HEK293 (cell line): ENCODE measurements at regions not wholly inside any gene's neighbourhood (a gene's known extent, or its start where the extent isn't known, plus 50 kb on each side); places are given as distances from the start of the nearest gene placed in this dataset.

Experiments used
- CTCF ChIA-PET: fragments of 350-600 bp; formaldehyde crosslinking; extraction: SDS; loops from one replicate; lab custom pipeline; 2021; ENCODE audit warnings: antibody characterized with exemption; lab: Yijun Ruan, JAX
- POLR2A ChIA-PET: fragments of 300-600 bp; formaldehyde crosslinking; extraction: SDS; loops from one replicate; lab custom pipeline; 2020; ENCODE audit warnings: antibody characterized with exemption, inconsistent platforms; lab: Yijun Ruan, JAX
- H3K27ac ChIP-seq: fragments of 200-500 bp; sonication (Bioruptor generic); 2 replicates; pipeline ENCODE4 v1.5.1; 2014; ENCODE audit warnings: low read depth, low read length, control low read depth, inconsistent platforms; ENCODE audit errors: extremely low read depth
- H3K36me3 ChIP-seq, 2 experiments: fragments of 200-500 bp in 1 of 2; sonication (Bioruptor generic) in 1 of 2; 1 replicate in 1 of 2; 2 replicates in 1 of 2; pipeline ENCODE4 v1.5.1; 2014 to 2017; ENCODE audit warnings: inconsistent platforms in 2 of 2, low read length in 2 of 2; ENCODE audit not compliant: control insufficient read depth in 2 of 2, insufficient read depth in 1 of 2
- H3K4me1 ChIP-seq: fragments of 200-500 bp; sonication (Bioruptor generic); 2 replicates; pipeline ENCODE4 v1.5.1; 2014; ENCODE audit warnings: mild to moderate bottlenecking, low read length, inconsistent platforms; ENCODE audit not compliant: control insufficient read depth, insufficient read depth
- H3K4me3 ChIP-seq: 2 replicates; pipeline ENCODE4 v1.5.1; 2011; ENCODE audit warnings: low read depth, mild to moderate bottlenecking, control low read depth, low read length, moderate library complexity
- H3K9me3 ChIP-seq: fragments of 200-500 bp; sonication (Bioruptor generic); 2 replicates; pipeline ENCODE4 v1.5.1; 2014; ENCODE audit warnings: low read depth, low read length, inconsistent platforms; ENCODE audit not compliant: control insufficient read depth, insufficient read depth
- ELK4 ChIP-seq: IDR thresholded peaks from 2 replicates; pipeline ENCODE4 v1.6.1; 2011; ENCODE audit warnings: mild to moderate bottlenecking, low read depth, low read length, borderline replicate concordance
- KLF7 ChIP-seq: fragments of 450-650 bp; formaldehyde crosslinking; IDR thresholded peaks from 2 replicates; pipeline ENCODE4 v1.5.1; 2016; ENCODE audit warnings: missing biosample characterization, missing genetic modification characterization, borderline replicate concordance
- OSR2 ChIP-seq: fragments of 450-650 bp; formaldehyde crosslinking; IDR thresholded peaks from 2 replicates; pipeline ENCODE4 v1.5.1; 2016; ENCODE audit warnings: missing biosample characterization, missing genetic modification characterization
- SALL2 ChIP-seq: fragments of 450-650 bp; formaldehyde crosslinking; IDR thresholded peaks from 2 replicates; pipeline ENCODE4 v1.5.0; 2017; ENCODE audit warnings: missing biosample characterization, mild to moderate bottlenecking, missing genetic modification characterization, borderline replicate concordance
- SCRT2 ChIP-seq: fragments of 450-650 bp; formaldehyde crosslinking; IDR thresholded peaks from 2 replicates; pipeline ENCODE4 v1.5.1; 2016; ENCODE audit warnings: missing biosample characterization, missing genetic modification characterization
- ZBTB1 ChIP-seq: fragments of 450-650 bp; formaldehyde crosslinking; IDR thresholded peaks from 2 replicates; pipeline ENCODE4 v1.5.1; 2016; ENCODE audit warnings: missing biosample characterization, missing genetic modification characterization
- ZBTB49 ChIP-seq: fragments of 450-650 bp; formaldehyde crosslinking; IDR thresholded peaks from 2 replicates; pipeline ENCODE4 v1.5.1; 2016; ENCODE audit warnings: missing biosample characterization, missing genetic modification characterization, low read depth
- ZIC2 ChIP-seq: fragments of 450-650 bp; formaldehyde crosslinking; IDR thresholded peaks from 2 replicates; pipeline ENCODE4 v1.5.1; 2016; ENCODE audit warnings: missing biosample characterization, missing genetic modification characterization
- ZNF10 ChIP-seq: fragments of 450-650 bp; formaldehyde crosslinking; IDR thresholded peaks from 2 replicates; pipeline ENCODE4 v1.5.1; 2017; ENCODE audit warnings: missing biosample characterization, missing genetic modification characterization
- ZNF138 ChIP-seq: fragments of 450-650 bp; formaldehyde crosslinking; IDR thresholded peaks from 2 replicates; pipeline ENCODE4 v1.5.1; 2016; ENCODE audit warnings: missing biosample characterization, missing genetic modification characterization, borderline replicate concordance
- ZNF2 ChIP-seq: fragments of 450-650 bp; formaldehyde crosslinking; IDR thresholded peaks from 2 replicates; pipeline ENCODE4 v1.5.1; 2016; ENCODE audit warnings: missing biosample characterization, missing genetic modification characterization
- ZNF23 ChIP-seq: fragments of 450-650 bp; formaldehyde crosslinking; IDR thresholded peaks from 2 replicates; pipeline ENCODE4 v1.5.1; 2016; ENCODE audit warnings: missing biosample characterization, missing genetic modification characterization, borderline replicate concordance
- ZNF280C ChIP-seq: fragments of 450-650 bp; formaldehyde crosslinking; IDR thresholded peaks from 2 replicates; pipeline ENCODE4 v1.5.1; 2016; ENCODE audit warnings: missing biosample characterization, missing genetic modification characterization
- ZNF350 ChIP-seq: fragments of 450-650 bp; formaldehyde crosslinking; IDR thresholded peaks from 2 replicates; pipeline ENCODE4 v1.5.0; 2017; ENCODE audit warnings: missing biosample characterization, mild to moderate bottlenecking, missing genetic modification characterization
- ZNF37A ChIP-seq: fragments of 450-650 bp; IDR thresholded peaks from 2 replicates; pipeline ENCODE4 v1.5.1; 2018; ENCODE audit warnings: missing biosample characterization, missing genetic modification characterization
- ZNF433 ChIP-seq: fragments of 450-650 bp; formaldehyde crosslinking; IDR thresholded peaks from 2 replicates; pipeline ENCODE4 v1.5.1; 2016; ENCODE audit warnings: missing biosample characterization, missing genetic modification characterization, low read depth
- ZNF658 ChIP-seq: fragments of 450-650 bp; formaldehyde crosslinking; IDR thresholded peaks from 2 replicates; pipeline ENCODE4; 2016; ENCODE audit warnings: missing biosample characterization, missing genetic modification characterization
- ZNF670 ChIP-seq: fragments of 450-650 bp; formaldehyde crosslinking; IDR thresholded peaks from 2 replicates; pipeline ENCODE4 v1.5.1; 2016; ENCODE audit warnings: missing biosample characterization, missing genetic modification characterization, low read depth
- ZNF76 ChIP-seq: fragments of 450-650 bp; formaldehyde crosslinking; IDR thresholded peaks from 2 replicates; pipeline ENCODE4; 2016; ENCODE audit warnings: low read depth, missing biosample characterization, missing genetic modification characterization, borderline replicate concordance
- ZSCAN5A ChIP-seq: fragments of 450-650 bp; formaldehyde crosslinking; IDR thresholded peaks from 2 replicates; pipeline ENCODE4 v1.5.1; 2016; ENCODE audit warnings: missing biosample characterization, missing genetic modification characterization

GRCh38 chr2:523698-524270, 153.4 kb downstream of the TMEM18 start (continued):
- no peak for TF ChIP-seq ZNF280C (tag by site-specific recombination)
- no peak for TF ChIP-seq SCRT2 (tag by site-specific recombination)
- no peak for TF ChIP-seq ZNF138
- no peak for TF ChIP-seq ELK4
- no peak for TF ChIP-seq ZNF2 (tag by site-specific recombination)
- no peak for TF ChIP-seq ZNF76 (tag by site-specific recombination)
- no peak for TF ChIP-seq OSR2
- TF ChIP-seq ZNF658: no peak
- TF ChIP-seq, all 188 proteins: peak for 0

GRCh38 chr2:522776-523175, 154.4 kb downstream of the TMEM18 start:
- Histone ChIP-seq H3K36me3 (no peaks in the 10 kb centered on the region), H3K4me3 (no peak overlapping the region), H3K4me1 (no peaks in the 10 kb centered on the region), H3K27ac (no peak overlapping the region), H3K9me3 (no peaks in the 10 kb centered on the region)
- TF ChIP-seq ZBTB49 (tag by site-specific recombination) (no peak), ZNF37A (tag by site-specific recombination) (no peak), ZNF23 (tag by site-specific recombination) (no peak), ZBTB1 (tag by site-specific recombination) (no peak), KLF7 (no peak), SALL2 (tag by site-specific recombination) (no peak), ZNF433 (no peak), ZNF10 (tag by site-specific recombination) (no peak), ZNF670 (no peak), ZNF350 (tag by site-specific recombination) (no peak), ZSCAN5A (no peak), ZIC2 (no peak)
- CTCF ChIA-PET: interaction anchor here (0.9 kb wide), 1 partner anchor 9 kb away, joined by 3 read pairs; no protein-coding TSS in a partner anchor
- POLR2A ChIA-PET: no interaction called here
